ENCODE measurements at regions not wholly inside any gene's neighbourhood (a gene's known extent, or its start where the extent isn't known, plus 50 kb on each side); places are given as distances from the start of the nearest gene placed in this dataset.

GRCh38 chr12:92574911-92575570, 127.7 kb upstream of the PLEKHG7 start:
- DNase-seq, result no peak

- no peak for DNase-seq
Measured at GRCh38 chr12:92574051-92574783, 128.6 kb upstream of the PLEKHG7 start.

GRCh38 chr12:92573104-92573503, 129.7 kb upstream of the PLEKHG7 start:
- DNase-seq, result no peak

- DNase-seq, result no peak
Measured at GRCh38 chr12:92571844-92572543, 130.8 kb upstream of the PLEKHG7 start.

- no peak for DNase-seq
Measured at GRCh38 chr12:92571169-92571568, 131.6 kb upstream of the PLEKHG7 start.

- peak in 1 of 2 donors; percentile 48 for DNase-seq
Measured at GRCh38 chr12:92570056-92570753, 132.6 kb upstream of the PLEKHG7 start.

GRCh38 chr12:92568691-92569090, 134.1 kb upstream of the PLEKHG7 start:
- no peak for DNase-seq

GRCh38 chr12:92566448-92567019, 136.3 kb upstream of the PLEKHG7 start:
- DNase-seq, result no peak

- no peak for DNase-seq
Measured at GRCh38 chr12:92563819-92564218, 139.0 kb upstream of the PLEKHG7 start.

GRCh38 chr12:92562063-92562734, 140.6 kb upstream of the PLEKHG7 start:
- no peak for DNase-seq

- DNase-seq, result no peak
Measured at GRCh38 chr12:92561543-92561899, 141.3 kb upstream of the PLEKHG7 start.

- no peak for DNase-seq
Measured at GRCh38 chr12:92560713-92561542, 141.9 kb upstream of the PLEKHG7 start.

GRCh38 chr12:92558806-92559205, 144.0 kb upstream of the PLEKHG7 start:
- no peak for DNase-seq

GRCh38 chr12:92558215-92558773, 144.5 kb upstream of the PLEKHG7 start:
- DNase-seq, result no peak

- DNase-seq, result no peak
Measured at GRCh38 chr12:92557422-92557724, 145.4 kb upstream of the PLEKHG7 start.

- DNase-seq, result no peak
Measured at GRCh38 chr12:92556637-92557421, 146.0 kb upstream of the PLEKHG7 start.

GRCh38 chr12:92556141-92556540, 146.6 kb upstream of the PLEKHG7 start:
- DNase-seq, result no peak

- DNase-seq, result no peak
Measured at GRCh38 chr12:92554158-92555073, 148.4 kb upstream of the PLEKHG7 start.

GRCh38 chr12:92553389-92553788, 149.4 kb upstream of the PLEKHG7 start:
- no peak for DNase-seq
